GM10248 (cell line): ENCODE measurements at regions not wholly inside any gene's neighbourhood (a gene's known extent, or its start where the extent isn't known, plus 50 kb on each side); places are given as distances from the start of the nearest gene placed in this dataset.

Experiments
- CTCF ChIA-PET: fragments of 300-600 bp; sonication (Branson Sonifier 250); formaldehyde crosslinking; extraction: SDS; loops from one replicate; lab custom pipeline; 2021; ENCODE audit warnings: antibody characterized with exemption; lab: Yijun Ruan, JAX
- POLR2A ChIA-PET: fragments of 350-650 bp; sonication (Branson Sonifier 250); formaldehyde crosslinking; extraction: SDS; loops from one replicate; lab custom pipeline; 2020; ENCODE audit warnings: antibody characterized with exemption; lab: Yijun Ruan, JAX
- DNase-seq: peaks from one replicate; pipeline ENCODE4 v3.0.0; 2012; ENCODE audit errors: extremely low spot score
- TF ChIP-seq, protein P1 (sequence below): IDR thresholded peaks from 2 replicates; pipeline ENCODE4 v1.5.1; 2012; ENCODE audit warnings: mild to moderate bottlenecking, low read depth; ENCODE audit errors: extremely low read depth, missing control alignments, control extremely low read depth

- TF ChIP-seq, protein P1, sequence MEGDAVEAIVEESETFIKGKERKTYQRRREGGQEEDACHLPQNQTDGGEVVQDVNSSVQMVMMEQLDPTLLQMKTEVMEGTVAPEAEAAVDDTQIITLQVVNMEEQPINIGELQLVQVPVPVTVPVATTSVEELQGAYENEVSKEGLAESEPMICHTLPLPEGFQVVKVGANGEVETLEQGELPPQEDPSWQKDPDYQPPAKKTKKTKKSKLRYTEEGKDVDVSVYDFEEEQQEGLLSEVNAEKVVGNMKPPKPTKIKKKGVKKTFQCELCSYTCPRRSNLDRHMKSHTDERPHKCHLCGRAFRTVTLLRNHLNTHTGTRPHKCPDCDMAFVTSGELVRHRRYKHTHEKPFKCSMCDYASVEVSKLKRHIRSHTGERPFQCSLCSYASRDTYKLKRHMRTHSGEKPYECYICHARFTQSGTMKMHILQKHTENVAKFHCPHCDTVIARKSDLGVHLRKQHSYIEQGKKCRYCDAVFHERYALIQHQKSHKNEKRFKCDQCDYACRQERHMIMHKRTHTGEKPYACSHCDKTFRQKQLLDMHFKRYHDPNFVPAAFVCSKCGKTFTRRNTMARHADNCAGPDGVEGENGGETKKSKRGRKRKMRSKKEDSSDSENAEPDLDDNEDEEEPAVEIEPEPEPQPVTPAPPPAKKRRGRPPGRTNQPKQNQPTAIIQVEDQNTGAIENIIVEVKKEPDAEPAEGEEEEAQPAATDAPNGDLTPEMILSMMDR: no peak
- ChIA-PET CTCF (interaction anchor here (1.2 to 2.0 kb wide), 2 partner anchors 9 to 17 kb away, joined by 4 to 6 read pairs; no protein-coding TSS in a partner anchor), POLR2A (no interaction called here)
- no peak for DNase-seq
Observed at GRCh38 chr11:133601641-133602040, 69.3 kb upstream of the OPCML start.

DNA sequence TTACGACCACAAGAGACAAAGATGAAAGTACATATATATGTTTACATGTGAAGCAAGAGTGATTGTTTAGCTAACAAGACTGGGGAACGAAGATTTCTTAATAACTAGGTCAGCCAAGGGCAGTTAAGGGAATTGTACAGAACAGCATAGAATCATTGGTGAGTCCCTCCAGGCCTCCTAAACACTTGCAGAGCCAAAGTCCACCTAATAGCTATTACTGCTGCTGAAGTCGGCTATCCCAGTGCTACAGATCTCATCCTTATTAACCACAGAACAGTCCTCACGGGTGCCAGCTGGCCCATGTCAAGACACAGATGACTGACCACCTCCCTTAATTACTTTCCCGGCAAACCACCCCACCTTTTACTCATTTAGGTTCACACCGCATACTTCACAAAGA, 68.5 kb upstream of the OPCML start:
- no peak for DNase-seq
- ChIA-PET POLR2A (no interaction called here), CTCF (interaction anchor here (1.1 to 1.2 kb wide), 2 partner anchors 16 to 22 kb away, joined by 3 to 4 read pairs; no protein-coding TSS in a partner anchor)
- TF ChIP-seq, protein P1: no peak

GRCh38 chr11:133600306-133600705, 68.0 kb upstream of the OPCML start:
- TF ChIP-seq, protein P1: no peak
- ChIA-PET POLR2A (no interaction called here), CTCF (interaction anchor here (1.1 kb wide), 1 partner anchor 23 kb away, joined by 3 read pairs; no protein-coding TSS in a partner anchor)
- no peak for DNase-seq

DNA sequence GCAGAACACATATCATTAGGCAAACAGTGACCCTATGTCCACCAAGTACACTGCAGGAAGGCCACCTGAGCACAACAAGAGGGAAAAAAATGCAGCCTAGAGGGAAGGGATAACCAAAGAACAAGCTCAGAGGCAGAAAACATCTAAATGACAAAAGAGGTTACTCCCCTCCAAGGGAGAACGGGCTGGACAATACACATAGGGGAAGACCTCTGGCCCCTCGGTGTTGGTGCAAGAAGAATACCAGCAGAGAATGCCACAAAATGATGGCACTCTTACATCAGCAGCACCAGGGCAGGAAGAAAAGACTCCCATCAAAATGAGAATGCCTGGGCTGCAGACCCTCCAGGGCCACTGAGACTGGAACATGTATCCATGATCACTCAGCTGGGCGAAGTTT, 66.6 kb upstream of the OPCML start:
- no peak for DNase-seq
- TF ChIP-seq, protein P1: no peak
- CTCF ChIA-PET: no interaction called here
- POLR2A ChIA-PET: no interaction called here

DNA sequence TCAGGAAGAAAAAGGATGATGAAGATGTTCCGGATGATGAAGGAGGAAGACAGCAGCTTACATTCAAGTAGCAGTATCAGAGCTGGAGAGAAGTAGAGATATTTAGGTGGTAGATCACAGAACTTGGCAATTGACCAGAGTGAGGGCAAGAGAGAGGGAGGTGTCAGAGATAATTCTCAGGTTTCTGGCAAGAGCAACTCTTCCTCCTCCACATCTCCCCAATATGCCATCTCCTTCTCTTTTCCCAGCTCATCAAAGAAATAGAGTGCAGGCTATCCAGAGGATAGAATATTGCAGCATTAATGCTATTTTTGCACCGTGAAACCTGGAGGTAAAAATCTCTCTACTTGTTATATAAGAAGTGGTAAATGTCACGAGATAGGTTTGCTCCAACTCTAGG, 64.9 kb upstream of the OPCML start:
- CTCF ChIA-PET: no interaction called here

DNA sequence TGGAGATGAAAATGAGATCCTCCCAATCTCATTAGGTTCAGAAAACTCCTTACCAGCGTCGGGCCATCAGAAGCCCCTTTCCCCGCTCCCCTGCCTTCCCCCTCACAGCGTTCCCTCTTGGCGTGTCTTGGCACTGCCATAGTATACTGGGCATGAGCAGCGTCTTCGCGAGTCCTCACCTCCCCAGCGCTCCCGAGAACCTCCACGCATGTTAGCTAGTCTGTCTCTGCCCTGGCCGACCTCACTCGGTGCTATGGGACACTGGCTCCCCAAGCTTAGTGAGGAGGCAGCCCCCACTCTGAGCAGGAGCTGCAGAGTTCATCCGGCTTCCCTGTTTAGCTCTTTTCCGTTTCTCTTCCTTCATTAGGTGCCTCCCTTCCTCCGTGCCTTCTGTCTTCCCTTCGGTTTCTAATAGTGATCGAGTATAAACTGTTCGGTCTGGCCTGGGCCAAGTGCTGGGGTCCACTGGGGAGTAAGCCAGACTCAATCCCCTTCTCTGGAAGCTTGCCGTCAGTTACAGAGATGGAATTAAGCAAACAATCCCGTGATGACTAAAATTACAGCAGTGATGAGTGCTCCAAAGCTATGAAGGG, 63.8 kb upstream of the OPCML start:
- ChIA-PET CTCF (no interaction called here), POLR2A (no interaction called here)
- no peak for DNase-seq

More for the DNA sequence above, 64.9 kb upstream of the OPCML start:
- POLR2A ChIA-PET: no interaction called here
- TF ChIP-seq, protein P1: no peak
- no peak for DNase-seq

More for the DNA sequence above, 63.8 kb upstream of the OPCML start:
- TF ChIP-seq, protein P1: no peak
